ENCODE measurements at regions not wholly inside any gene's neighbourhood (a gene's known extent, or its start where the extent isn't known, plus 50 kb on each side); places are given as distances from the start of the nearest gene placed in this dataset.
A peak's percentile ranks its signal among the peaks of the same experiment; 100 is the strongest.

- H3K4me1 Mint-ChIP-seq = no peaks in the 10 kb centered on the region
- no peak overlapping the region for H3K4me3 Mint-ChIP-seq
- no peak overlapping the region for H3K27ac Mint-ChIP-seq
- H3K9me3 Mint-ChIP-seq = peaks cover 5 to 8% of the 10 kb centered on the region in 2 donors
- no peak for ATAC-seq
- H3K27me3 Mint-ChIP-seq = no peaks in the 10 kb centered on the region
- DNase-seq = no peak
Measured at GRCh38 chr5:28164568-28164967, 1126.2 kb upstream of the CDH9 start.

GRCh38 chr5:28156981-28157380, 1118.6 kb upstream of the CDH9 start:
- no peak for ATAC-seq
- H3K9me3 Mint-ChIP-seq = peaks cover 0 to 20% of the 10 kb centered on the region in 2 donors

GRCh38 chr5:28143519-28143918, 1105.1 kb upstream of the CDH9 start:
- DNase-seq (no peak), ATAC-seq (no peak)
- Mint-ChIP-seq H3K4me1 (no peaks in the 10 kb centered on the region), H3K27me3 (no peaks in the 10 kb centered on the region), H3K9me3 (peaks cover 11 to 12% of the 10 kb centered on the region in 2 donors), H3K27ac (no peak overlapping the region), H3K4me3 (no peak overlapping the region)

More at GRCh38 chr5:28156981-28157380, 1118.6 kb upstream of the CDH9 start:
- DNase-seq = no peak
- no peak overlapping the region for H3K4me3 Mint-ChIP-seq
- no peaks in the 10 kb centered on the region for H3K27me3 Mint-ChIP-seq
- H3K27ac Mint-ChIP-seq = no peak overlapping the region
- no peaks in the 10 kb centered on the region for H3K4me1 Mint-ChIP-seq

DNA sequence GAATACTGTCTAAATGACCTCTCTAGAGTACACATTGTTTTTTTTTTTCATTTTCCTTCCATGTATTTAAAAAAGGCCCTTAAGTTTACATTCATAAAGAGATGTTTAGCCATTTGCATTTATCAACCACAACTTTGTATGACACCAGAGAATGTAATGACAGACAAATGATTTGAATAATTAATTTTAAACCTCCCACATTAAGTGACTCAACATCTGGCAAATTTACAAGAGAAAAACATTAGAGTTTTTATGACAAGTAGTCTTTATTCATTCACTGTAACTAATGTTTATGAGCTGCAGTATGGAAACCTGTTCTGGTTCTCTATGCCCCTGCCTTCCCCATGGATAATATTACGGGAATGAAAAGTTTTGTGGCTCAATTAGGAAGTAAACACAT, 1093.8 kb upstream of the CDH9 start:
- DNase-seq (no peak), ATAC-seq (no peak)
- H3K27ac Mint-ChIP-seq = no peak overlapping the region
- no peaks in the 10 kb centered on the region for H3K4me1 Mint-ChIP-seq
- H3K27me3 Mint-ChIP-seq = no peaks in the 10 kb centered on the region
- H3K4me3 Mint-ChIP-seq = no peak overlapping the region
- H3K9me3 Mint-ChIP-seq = peaks cover 27 to 30% of the 10 kb centered on the region in 2 donors

- Mint-ChIP-seq H3K27ac (no peak overlapping the region), H3K4me1 (no peaks in the 10 kb centered on the region), H3K9me3 (peaks cover 7 to 23% of the 10 kb centered on the region in 2 donors), H3K27me3 (no peaks in the 10 kb centered on the region), H3K4me3 (no peak overlapping the region)
- no peak for ATAC-seq
- DNase-seq = no peak
Measured at GRCh38 chr5:28117691-28118090, 1079.3 kb upstream of the CDH9 start.

DNA sequence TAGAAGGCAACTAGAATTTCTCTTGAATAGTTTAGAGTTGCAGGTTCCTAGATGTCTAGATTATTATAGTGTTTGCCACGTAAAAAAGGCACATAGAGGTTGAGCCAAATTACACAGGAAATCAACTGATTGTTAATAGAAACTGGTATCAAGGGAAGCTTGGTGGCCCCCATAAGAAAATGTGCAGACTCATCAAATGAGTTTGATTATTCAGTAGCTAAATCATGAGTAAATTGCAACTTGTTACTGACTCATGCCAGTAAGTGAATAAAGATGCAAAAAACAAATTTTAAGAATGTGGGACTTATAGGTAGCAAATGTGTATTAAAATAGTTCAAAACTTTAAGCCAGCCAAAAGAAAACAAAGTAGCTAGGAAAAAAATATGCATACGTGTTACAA, 1078.9 kb upstream of the CDH9 start:
- Mint-ChIP-seq H3K27ac (no peak overlapping the region), H3K4me1 (no peaks in the 10 kb centered on the region), H3K4me3 (no peak overlapping the region), H3K27me3 (no peaks in the 10 kb centered on the region), H3K9me3 (peaks cover 7 to 23% of the 10 kb centered on the region in 2 donors)
- no peak for ATAC-seq
- DNase-seq = no peak

- no peaks in the 10 kb centered on the region for H3K4me1 Mint-ChIP-seq
- DNase-seq (no peak), ATAC-seq (no peak)
- H3K9me3 Mint-ChIP-seq = peaks cover 0 to 26% of the 10 kb centered on the region in 2 donors
- no peak overlapping the region for H3K27ac Mint-ChIP-seq
- no peak overlapping the region for H3K4me3 Mint-ChIP-seq
- no peaks in the 10 kb centered on the region for H3K27me3 Mint-ChIP-seq
Measured at GRCh38 chr5:28110781-28111180, 1072.4 kb upstream of the CDH9 start.

DNA sequence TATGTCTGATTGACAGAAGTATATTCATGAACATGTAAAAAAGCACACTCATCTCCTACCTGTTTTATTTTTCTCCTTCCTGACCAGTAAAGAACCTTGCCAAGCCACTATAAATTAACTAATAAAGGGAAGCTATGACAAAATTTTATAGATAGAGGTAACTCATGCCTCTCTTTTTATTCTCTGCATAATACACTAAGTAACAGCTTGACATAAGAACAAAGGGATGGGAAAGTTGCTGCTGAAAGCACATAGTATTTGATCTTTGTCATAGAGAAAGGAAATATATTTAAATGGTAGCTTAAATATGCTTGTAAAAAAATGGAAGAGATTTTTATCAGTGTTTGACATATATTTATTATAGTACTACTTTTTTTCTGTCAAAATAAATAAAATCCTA, 1065.7 kb upstream of the CDH9 start:
- Mint-ChIP-seq H3K9me3 (peaks cover 0 to 5% of the 10 kb centered on the region in 2 donors), H3K27ac (no peak overlapping the region), H3K27me3 (no peaks in the 10 kb centered on the region), H3K4me1 (no peaks in the 10 kb centered on the region), H3K4me3 (no peak overlapping the region)
- ATAC-seq (no peak), DNase-seq (no peak)

DNA sequence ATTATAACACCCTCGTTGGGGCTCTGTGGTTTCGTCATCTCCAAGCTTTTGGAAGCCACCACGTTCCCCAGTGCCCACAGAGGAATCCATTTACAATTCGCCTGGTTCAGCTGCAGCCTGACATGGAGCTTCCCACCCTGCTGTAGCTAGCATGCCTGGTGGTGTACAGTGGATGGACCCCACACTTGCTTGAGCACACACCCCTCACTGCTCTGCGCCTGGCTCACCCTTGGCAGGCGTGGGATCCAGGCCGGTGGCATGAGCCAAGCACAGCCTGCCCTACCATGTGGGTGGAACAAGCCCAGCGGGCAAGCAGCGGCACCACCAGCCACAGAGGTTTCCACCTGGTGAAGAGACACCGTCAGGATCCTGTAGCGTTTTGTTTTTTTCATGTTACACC, 1045.7 kb upstream of the CDH9 start:
- Mint-ChIP-seq H3K27me3 (no peaks in the 10 kb centered on the region), H3K9me3 (peaks cover 13 to 15% of the 10 kb centered on the region in 2 donors), H3K4me3 (no peak overlapping the region), H3K27ac (no peak overlapping the region), H3K4me1 (no peaks in the 10 kb centered on the region)
- ATAC-seq = no peak
- no peak for DNase-seq

- DNase-seq (no peak), ATAC-seq (no peak)
- Mint-ChIP-seq H3K4me1 (no peaks in the 10 kb centered on the region), H3K9me3 (peaks cover 8 to 20% of the 10 kb centered on the region in 2 donors), H3K27ac (peak overlapping the region in 1 of 2 donors; percentile 57), H3K4me3 (no peak overlapping the region), H3K27me3 (no peaks in the 10 kb centered on the region)
Measured at GRCh38 chr5:28082610-28083009, 1044.2 kb upstream of the CDH9 start.

DNA sequence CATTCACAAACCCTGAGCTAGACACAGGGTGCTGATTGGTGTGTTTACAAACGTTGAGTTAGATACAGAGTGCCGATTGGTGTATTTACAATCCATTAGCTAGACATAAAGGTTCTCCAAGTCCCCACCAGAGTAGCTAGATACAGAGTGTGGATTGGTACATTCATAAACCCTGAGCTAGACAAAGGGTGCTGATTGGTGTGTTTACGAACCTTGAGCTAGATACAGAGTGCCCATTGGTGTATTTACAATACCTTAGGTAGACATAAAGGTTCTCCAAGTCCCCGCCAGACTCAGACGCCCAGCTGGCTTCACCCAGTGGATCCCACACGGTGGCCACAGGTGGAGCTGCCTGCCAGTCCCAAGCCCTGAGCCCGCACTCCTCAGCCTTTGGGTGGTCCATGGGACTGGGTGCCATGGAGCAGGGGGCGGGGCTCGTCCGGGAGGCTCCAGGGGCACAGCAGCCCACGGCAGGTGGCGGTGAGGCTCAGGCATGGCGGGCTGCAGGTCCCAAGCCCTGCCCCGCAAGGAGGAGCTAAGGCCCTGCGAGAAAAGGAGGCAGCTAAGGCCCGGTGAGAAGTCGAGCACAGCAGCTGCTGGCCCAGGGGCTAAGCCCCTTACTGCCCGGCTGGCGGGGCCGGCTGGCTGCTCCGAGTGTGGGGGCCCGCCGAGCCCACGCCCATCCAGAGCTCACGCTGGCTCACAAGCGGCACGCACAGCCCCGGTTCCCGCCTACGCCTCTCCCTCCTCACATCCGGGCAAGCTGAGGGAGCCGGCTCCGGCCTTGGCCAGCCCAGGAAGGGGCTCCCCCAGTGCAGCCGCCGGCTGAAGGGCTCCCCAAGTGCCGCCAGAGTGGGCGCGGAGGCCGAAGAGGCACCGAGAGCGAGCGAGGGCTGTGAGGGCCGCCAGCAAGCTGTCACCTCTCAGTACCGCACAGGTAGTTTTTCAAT, 1039.2 kb upstream of the CDH9 start:
- Mint-ChIP-seq H3K27me3 (no peaks in the 10 kb centered on the region), H3K27ac (no peak overlapping the region), H3K4me1 (no peaks in the 10 kb centered on the region), H3K4me3 (no peak overlapping the region), H3K9me3 (peaks cover 5 to 16% of the 10 kb centered on the region in 2 donors)
- DNase-seq = no peak
- no peak for ATAC-seq

- no peaks in the 10 kb centered on the region for H3K4me1 Mint-ChIP-seq
- no peak for DNase-seq
- peaks cover 8% of the 10 kb centered on the region in 2 donors for H3K9me3 Mint-ChIP-seq
- H3K27me3 Mint-ChIP-seq = no peaks in the 10 kb centered on the region
- H3K4me3 Mint-ChIP-seq = no peak overlapping the region
- H3K27ac Mint-ChIP-seq = no peak overlapping the region
- ATAC-seq = no peak
Measured at GRCh38 chr5:28066856-28067255, 1028.5 kb upstream of the CDH9 start.

DNA sequence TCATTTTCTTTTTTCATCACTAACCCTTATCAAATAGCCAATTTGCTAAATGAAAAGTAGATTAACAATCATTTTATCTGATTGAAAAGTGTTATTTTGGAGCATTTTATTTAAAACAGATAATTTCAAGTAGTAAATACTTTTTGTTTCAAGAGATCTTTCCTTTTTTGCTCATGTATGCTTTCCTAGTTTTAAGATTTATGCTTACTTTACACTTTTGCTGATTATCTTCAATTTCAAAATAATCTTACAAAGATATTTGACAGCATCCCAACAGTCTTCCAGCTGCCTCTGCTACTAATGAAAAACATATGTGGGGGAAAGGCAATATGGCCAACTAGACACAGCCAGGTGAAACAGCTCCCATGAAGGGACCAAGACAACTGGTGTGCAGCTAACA, 1027.3 kb upstream of the CDH9 start:
- H3K4me3 Mint-ChIP-seq = no peak overlapping the region
- H3K27ac Mint-ChIP-seq = peak overlapping the region in 1 of 2 donors; percentile 58

DNA sequence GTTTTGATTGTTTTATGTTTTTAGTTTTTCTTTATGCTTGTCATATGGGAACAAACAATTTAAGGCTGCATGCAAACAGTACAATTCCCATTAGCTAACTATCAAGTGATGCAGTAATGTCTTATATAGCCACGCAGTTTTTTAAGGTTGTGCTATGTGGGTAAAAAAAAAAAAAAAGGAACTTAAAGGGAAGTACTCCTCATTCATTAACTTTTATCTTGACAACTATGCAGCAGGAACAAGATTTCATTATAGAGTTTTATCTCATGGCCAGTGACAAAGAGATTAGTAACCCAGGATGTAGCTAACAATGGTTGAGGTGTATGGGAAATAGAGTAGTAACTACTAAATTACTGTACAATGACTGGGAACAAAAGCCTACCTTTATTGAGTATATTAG, 1008.2 kb upstream of the CDH9 start:
- Mint-ChIP-seq H3K27me3 (no peaks in the 10 kb centered on the region), H3K9me3 (peaks cover 8 to 13% of the 10 kb centered on the region in 2 donors), H3K27ac (no peak overlapping the region), H3K4me3 (no peak overlapping the region), H3K4me1 (no peaks in the 10 kb centered on the region)
- DNase-seq (no peak), ATAC-seq (no peak)

More for the DNA sequence above, 1027.3 kb upstream of the CDH9 start:
- no peak for ATAC-seq
- Mint-ChIP-seq H3K27me3 (no peaks in the 10 kb centered on the region), H3K9me3 (peaks cover 8% of the 10 kb centered on the region in 2 donors), H3K4me1 (no peaks in the 10 kb centered on the region)
- no peak for DNase-seq

GRCh38 chr5:28027851-28028250, 989.5 kb upstream of the CDH9 start:
- no peaks in the 10 kb centered on the region for H3K4me1 Mint-ChIP-seq
- no peak for DNase-seq
- H3K9me3 Mint-ChIP-seq = peaks cover 16 to 47% of the 10 kb centered on the region in 2 donors
- H3K4me3 Mint-ChIP-seq = no peak overlapping the region
- ATAC-seq = no peak
- no peaks in the 10 kb centered on the region for H3K27me3 Mint-ChIP-seq
- no peak overlapping the region for H3K27ac Mint-ChIP-seq

DNA sequence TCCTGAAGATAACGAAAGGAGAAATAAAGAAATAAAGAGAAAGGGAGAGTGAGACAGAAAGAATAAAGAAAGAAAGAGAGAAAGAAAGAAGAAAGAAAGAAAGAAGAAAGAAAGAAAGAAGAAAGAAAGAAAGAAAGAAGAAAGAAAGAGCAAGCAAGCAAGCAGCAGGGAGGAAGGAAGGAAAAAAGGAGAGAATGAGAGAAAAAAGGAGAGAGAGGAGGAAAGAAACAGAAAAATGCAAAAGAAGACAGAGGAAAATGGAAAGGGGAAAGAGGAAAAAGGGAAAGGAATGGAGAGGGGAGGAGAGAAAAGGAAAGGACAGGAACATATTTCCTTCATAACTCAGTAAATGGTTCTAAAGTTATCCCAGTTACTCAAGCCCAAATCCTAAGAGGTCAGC, 978.8 kb upstream of the CDH9 start:
- ATAC-seq = no peak
- DNase-seq = no peak
- H3K27ac Mint-ChIP-seq = no peak overlapping the region
- no peaks in the 10 kb centered on the region for H3K27me3 Mint-ChIP-seq
- peaks cover 27 to 36% of the 10 kb centered on the region in 2 donors for H3K9me3 Mint-ChIP-seq
- H3K4me3 Mint-ChIP-seq = no peak overlapping the region
- H3K4me1 Mint-ChIP-seq = no peaks in the 10 kb centered on the region
